ENCODE measurements at regions not wholly inside any gene's neighbourhood (a gene's known extent, or its start where the extent isn't known, plus 50 kb on each side); places are given as distances from the start of the nearest gene placed in this dataset.

DNA sequence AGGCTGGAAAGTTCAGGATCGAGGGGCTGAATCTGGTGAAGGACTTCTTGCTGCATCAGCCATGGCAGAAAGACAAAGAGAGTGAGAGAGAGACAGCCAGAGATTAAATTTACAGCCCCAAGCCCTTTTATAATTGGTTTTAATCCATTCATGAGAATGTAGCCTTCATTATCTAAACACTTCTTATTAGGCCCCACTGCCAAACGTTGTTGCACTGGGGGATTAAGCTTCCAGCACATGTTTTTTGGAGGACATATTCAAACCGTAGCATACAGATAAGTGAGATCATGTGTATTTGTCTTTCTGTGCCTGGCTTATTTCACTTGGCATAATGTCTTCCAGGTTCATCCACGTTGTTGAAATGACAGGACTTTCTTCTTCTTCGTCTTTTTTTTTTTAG is 524.7 kb downstream of the SPRY1 start:
- Histone ChIP-seq H3K36me3 (no peaks in the 10 kb centered on the region), H3K27me3 (no peaks in the 10 kb centered on the region), H3K27ac (no peak overlapping the region), H3K4me3 (no peak overlapping the region), H3K4me1 (no peaks in the 10 kb centered on the region), H3K9ac (no peak overlapping the region), H3K9me3 (no peaks in the 10 kb centered on the region), H4K20me1 (no peaks in the 10 kb centered on the region), H3K4me2 (no peak overlapping the region)
- no peak for TF ChIP-seq Cebpa-rat (IDR thresholded peaks at IDR 0.05)

DNA sequence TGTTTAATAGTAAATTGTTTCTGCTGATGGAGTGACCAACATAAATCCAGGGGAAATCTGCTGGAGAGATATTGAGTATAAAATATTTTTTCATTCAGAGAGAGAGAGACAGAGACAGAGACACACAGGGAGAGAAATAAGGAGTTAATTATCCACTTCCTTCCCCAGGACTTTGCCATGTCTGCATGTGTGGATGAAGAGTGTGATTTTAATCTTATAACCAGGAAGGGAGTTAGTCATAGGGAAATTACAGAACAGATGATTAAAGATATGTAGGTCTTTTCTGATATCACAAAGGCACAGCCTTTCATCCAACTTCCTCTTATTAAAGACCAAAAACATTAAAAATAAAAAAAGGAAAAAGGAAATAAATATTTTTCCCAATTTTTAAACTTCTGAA is 526.3 kb downstream of the SPRY1 start:
- Histone ChIP-seq H3K4me2 (no peak overlapping the region), H3K4me1 (no peaks in the 10 kb centered on the region), H3K36me3 (no peaks in the 10 kb centered on the region), H3K27me3 (no peaks in the 10 kb centered on the region), H3K9me3 (no peaks in the 10 kb centered on the region), H3K9ac (no peak overlapping the region), H3K27ac (no peak overlapping the region), H4K20me1 (no peaks in the 10 kb centered on the region), H3K4me3 (no peak overlapping the region)
- no peak for TF ChIP-seq Cebpa-rat (IDR thresholded peaks at IDR 0.05)

DNA sequence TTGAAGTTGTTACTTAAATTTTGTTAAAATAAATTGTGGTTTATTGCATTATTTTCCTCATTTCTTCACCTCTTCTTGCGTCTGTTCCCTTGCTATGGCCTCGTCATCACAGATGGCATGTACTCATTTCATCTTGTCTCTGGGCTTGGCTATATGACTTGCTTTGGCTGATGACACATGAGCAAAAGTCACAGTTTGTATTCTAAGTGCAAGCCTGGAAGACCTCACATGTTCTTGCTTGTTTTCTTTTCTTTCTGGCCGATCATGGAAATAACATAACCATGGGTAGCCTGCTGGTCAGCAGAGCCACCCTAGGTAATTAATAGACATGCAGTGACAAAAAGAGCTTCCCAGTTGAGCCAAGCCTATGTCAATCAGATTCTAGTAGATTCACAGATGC is 527.9 kb downstream of the SPRY1 start:
- TF ChIP-seq Cebpa-rat (IDR thresholded peaks at IDR 0.05) = no peak
- Histone ChIP-seq H3K36me3 (no peaks in the 10 kb centered on the region), H3K9ac (no peak overlapping the region), H3K4me2 (no peak overlapping the region), H3K4me3 (no peak overlapping the region), H3K27ac (no peak overlapping the region), H4K20me1 (no peaks in the 10 kb centered on the region), H3K4me1 (no peaks in the 10 kb centered on the region), H3K27me3 (no peaks in the 10 kb centered on the region), H3K9me3 (no peaks in the 10 kb centered on the region)

DNA sequence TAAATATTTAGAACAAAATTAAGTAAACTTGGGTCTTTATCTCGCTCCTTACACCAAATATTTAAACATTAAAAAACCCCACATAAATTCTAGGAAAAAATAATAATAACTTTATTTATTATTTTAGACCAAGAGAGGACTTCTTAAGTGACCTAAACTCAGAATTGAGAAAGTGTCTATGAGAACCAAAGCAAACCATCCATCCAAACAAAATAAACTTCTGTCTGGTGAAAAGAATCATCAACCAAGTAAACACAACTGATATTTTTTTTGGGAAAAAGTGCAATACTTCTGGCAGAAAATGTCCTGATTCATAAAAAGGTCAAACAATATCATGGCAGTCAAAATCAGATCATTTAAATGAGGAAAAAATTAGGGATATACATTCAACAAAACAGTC is 533.0 kb downstream of the SPRY1 start:
- Histone ChIP-seq H3K36me3 (no peaks in the 10 kb centered on the region), H3K9ac (no peak overlapping the region), H3K27ac (no peak overlapping the region), H3K4me1 (no peaks in the 10 kb centered on the region), H3K9me3 (no peaks in the 10 kb centered on the region), H3K4me2 (no peak overlapping the region), H4K20me1 (no peaks in the 10 kb centered on the region), H3K27me3 (no peaks in the 10 kb centered on the region), H3K4me3 (no peak overlapping the region)
- TF ChIP-seq Cebpa-rat (IDR thresholded peaks at IDR 0.05) = no peak

DNA sequence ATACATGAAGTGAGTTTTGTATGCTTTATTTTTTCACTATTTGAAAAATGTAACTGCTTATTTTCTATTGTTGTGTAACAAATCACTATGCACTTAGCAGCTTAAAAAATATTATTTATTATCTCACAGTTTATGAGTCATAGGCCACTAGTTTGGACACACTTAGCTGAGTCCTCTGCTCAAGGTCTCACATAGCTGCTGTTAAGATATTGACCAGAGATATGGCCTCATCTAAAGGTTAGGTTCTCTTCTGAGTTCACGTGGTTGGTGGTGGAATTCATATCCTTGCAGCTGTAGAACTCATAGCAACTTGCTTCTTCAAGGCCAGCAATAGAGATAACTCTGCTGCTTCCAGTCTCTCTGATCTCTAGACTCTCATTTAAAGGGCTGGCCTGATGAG is 534.4 kb downstream of the SPRY1 start:
- Histone ChIP-seq H3K4me3 (no peak overlapping the region), H3K9ac (no peak overlapping the region), H3K4me1 (no peaks in the 10 kb centered on the region), H3K4me2 (no peak overlapping the region), H4K20me1 (no peaks in the 10 kb centered on the region), H3K27ac (no peak overlapping the region), H3K9me3 (no peaks in the 10 kb centered on the region), H3K27me3 (no peaks in the 10 kb centered on the region), H3K36me3 (no peaks in the 10 kb centered on the region)
- no peak for TF ChIP-seq Cebpa-rat (IDR thresholded peaks at IDR 0.05)

DNA sequence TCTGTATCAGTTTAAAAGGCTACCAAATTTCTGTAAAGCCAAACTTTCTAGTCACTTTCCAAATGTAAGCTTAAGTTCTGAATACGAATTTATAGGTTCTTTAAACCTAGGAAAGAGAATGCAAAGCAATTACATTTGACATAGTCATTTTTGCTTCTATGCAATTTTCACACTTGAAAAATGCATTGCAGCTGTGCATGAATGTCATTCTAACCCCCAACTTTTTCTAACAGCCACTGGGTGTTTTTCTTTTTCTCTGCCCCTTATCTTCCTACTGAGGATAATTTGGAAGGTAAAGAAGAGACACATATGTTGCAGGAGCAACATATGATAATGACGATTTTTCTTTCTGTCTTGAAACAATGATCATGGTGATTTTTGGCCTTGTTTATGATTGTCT is 537.5 kb downstream of the SPRY1 start:
- Histone ChIP-seq H3K27me3 (no peaks in the 10 kb centered on the region), H3K4me3 (no peak overlapping the region), H3K4me2 (no peak overlapping the region), H3K27ac (no peak overlapping the region), H3K9ac (no peak overlapping the region), H3K36me3 (no peaks in the 10 kb centered on the region), H3K4me1 (peaks cover 6% of the 10 kb centered on the region), H3K9me3 (no peaks in the 10 kb centered on the region), H4K20me1 (no peaks in the 10 kb centered on the region)
- TF ChIP-seq Cebpa-rat (IDR thresholded peaks at IDR 0.05) = no peak

DNA sequence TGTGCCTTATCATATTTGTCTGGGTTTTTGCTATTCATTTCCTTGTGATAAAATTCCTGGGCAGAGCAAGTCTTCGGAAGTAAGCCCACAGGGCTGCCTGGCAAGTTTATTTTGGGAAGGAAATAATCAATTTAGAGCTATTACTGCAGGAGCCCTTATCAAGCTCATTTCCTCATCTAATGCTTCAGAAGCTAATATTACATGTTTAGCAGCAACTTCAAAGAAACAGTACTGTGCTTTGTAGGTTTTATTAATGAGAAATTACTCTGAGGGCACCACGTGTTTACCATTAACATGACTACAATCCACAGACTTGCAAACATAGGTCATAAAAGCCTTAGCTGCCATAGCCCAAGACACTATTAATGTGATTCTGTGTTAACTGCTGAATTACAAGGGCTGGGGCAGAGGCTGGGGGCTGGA is 540.0 kb downstream of the SPRY1 start:
- Histone ChIP-seq H3K4me1 (peaks cover 12% of the 10 kb centered on the region), H3K36me3 (no peaks in the 10 kb centered on the region)

DNA sequence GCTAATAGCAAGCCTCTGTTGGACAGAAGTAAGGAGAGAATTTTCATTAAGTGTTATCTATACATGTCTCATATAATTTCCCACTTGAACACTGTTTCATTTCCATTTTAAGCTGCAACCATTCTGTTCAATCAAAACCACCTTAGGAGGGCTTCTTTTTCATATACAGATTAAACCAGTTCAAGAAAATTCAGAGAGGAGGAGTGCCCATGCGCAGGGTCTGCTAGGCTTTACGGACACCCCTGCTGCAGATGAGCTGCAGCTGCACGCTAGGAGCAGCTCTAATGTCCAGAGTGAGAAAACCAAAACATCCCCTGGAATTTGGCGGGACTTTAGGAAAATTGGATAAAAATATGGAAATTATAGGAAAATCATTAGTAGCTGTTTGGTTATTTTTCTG is 541.0 kb downstream of the SPRY1 start:
- Histone ChIP-seq H3K4me2 (no peak overlapping the region), H3K36me3 (no peaks in the 10 kb centered on the region), H3K27ac (no peak overlapping the region), H3K4me1 (peaks cover 12% of the 10 kb centered on the region), H4K20me1 (no peaks in the 10 kb centered on the region), H3K9ac (no peak overlapping the region), H3K4me3 (no peak overlapping the region), H3K9me3 (no peaks in the 10 kb centered on the region), H3K27me3 (no peaks in the 10 kb centered on the region)
- no peak for TF ChIP-seq Cebpa-rat (IDR thresholded peaks at IDR 0.05)

More for the DNA sequence above, 540.0 kb downstream of the SPRY1 start:
- Histone ChIP-seq H3K4me3 (no peak overlapping the region), H3K27ac (no peak overlapping the region), H3K4me2 (no peak overlapping the region), H3K9me3 (no peaks in the 10 kb centered on the region), H3K9ac (no peak overlapping the region), H3K27me3 (no peaks in the 10 kb centered on the region), H4K20me1 (no peaks in the 10 kb centered on the region)
- TF ChIP-seq Cebpa-rat (IDR thresholded peaks at IDR 0.05) = no peak

DNA sequence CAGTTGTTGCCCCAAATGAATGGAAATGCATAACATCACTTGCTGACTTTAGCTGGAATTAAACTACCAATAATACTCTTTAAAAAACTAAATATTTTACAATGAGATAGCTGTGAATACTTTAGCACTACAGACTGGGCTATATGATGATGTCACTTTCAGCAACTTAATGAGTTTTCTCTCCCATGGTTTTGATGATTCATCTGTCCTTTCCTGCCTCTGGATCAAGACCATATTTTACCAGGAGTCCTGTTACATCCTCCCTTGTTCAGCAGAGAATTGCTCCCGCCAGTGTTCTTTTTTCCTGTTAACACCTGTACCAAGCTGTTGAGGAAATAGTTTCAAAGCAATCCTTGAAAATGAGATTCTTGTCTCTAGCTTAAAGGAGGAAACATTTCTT is 543.0 kb downstream of the SPRY1 start:
- Histone ChIP-seq H3K4me1 (peaks cover 12% of the 10 kb centered on the region), H3K9ac (no peak overlapping the region), H3K36me3 (no peaks in the 10 kb centered on the region), H4K20me1 (no peaks in the 10 kb centered on the region), H3K4me2 (no peak overlapping the region), H3K27me3 (no peaks in the 10 kb centered on the region), H3K4me3 (no peak overlapping the region), H3K9me3 (no peaks in the 10 kb centered on the region), H3K27ac (no peak overlapping the region)
- TF ChIP-seq Cebpa-rat (IDR thresholded peaks at IDR 0.05) = no peak

DNA sequence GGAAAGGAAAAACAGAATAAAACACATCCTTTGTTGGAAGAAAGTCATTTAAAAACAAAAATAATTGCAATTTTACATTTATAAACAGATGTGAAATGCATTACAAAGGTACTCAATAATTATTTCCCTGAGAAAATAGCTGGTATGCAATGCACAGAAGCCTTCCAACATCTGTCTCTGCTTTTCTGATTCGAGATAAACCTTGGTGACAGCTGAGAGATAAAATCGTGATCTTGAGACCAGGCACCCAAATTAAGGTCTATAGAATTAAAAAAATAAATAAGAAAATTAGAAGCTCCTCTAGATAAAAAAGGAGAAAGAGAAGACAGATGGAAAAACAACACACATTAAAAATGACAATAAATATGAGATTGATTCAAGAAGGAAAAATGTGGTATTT is 544.0 kb downstream of the SPRY1 start:
- Histone ChIP-seq H3K9ac (no peak overlapping the region), H3K9me3 (no peaks in the 10 kb centered on the region), H3K36me3 (no peaks in the 10 kb centered on the region), H4K20me1 (no peaks in the 10 kb centered on the region), H3K27ac (no peak overlapping the region), H3K4me3 (no peak overlapping the region), H3K4me1 (peaks cover 12% of the 10 kb centered on the region), H3K4me2 (no peak overlapping the region), H3K27me3 (no peaks in the 10 kb centered on the region)
- no peak for TF ChIP-seq Cebpa-rat (IDR thresholded peaks at IDR 0.05)

DNA sequence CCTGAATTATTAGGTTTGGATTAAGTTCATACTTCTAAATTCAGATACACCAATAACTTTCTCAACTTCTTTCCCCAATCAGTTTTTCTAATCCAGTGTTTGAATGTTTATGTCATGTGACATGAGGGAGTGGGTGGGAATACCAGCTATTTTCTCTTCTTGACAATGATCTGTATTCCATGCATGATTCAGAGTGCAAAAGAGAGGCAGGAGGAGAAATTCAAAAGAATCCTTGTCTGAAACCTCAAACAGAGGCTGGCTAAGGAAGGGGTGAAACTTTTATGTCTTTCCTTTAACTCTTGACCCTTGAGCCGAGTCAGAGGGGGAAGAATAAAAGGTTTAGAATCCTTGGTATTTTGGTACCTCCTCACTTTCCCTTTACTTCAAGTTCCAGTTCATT is 544.7 kb downstream of the SPRY1 start:
- no peak for TF ChIP-seq Cebpa-rat (IDR thresholded peaks at IDR 0.05)
- Histone ChIP-seq H3K4me1 (peaks cover 12% of the 10 kb centered on the region), H4K20me1 (no peaks in the 10 kb centered on the region), H3K27me3 (no peaks in the 10 kb centered on the region), H3K4me3 (no peak overlapping the region), H3K27ac (no peak overlapping the region), H3K4me2 (no peak overlapping the region), H3K9ac (no peak overlapping the region), H3K9me3 (no peaks in the 10 kb centered on the region), H3K36me3 (no peaks in the 10 kb centered on the region)

Data from BLaER1 (cell line).